ENCODE measurements at regions not wholly inside any gene's neighbourhood (a gene's known extent, or its start where the extent isn't known, plus 50 kb on each side); places are given as distances from the start of the nearest gene placed in this dataset.

DNA sequence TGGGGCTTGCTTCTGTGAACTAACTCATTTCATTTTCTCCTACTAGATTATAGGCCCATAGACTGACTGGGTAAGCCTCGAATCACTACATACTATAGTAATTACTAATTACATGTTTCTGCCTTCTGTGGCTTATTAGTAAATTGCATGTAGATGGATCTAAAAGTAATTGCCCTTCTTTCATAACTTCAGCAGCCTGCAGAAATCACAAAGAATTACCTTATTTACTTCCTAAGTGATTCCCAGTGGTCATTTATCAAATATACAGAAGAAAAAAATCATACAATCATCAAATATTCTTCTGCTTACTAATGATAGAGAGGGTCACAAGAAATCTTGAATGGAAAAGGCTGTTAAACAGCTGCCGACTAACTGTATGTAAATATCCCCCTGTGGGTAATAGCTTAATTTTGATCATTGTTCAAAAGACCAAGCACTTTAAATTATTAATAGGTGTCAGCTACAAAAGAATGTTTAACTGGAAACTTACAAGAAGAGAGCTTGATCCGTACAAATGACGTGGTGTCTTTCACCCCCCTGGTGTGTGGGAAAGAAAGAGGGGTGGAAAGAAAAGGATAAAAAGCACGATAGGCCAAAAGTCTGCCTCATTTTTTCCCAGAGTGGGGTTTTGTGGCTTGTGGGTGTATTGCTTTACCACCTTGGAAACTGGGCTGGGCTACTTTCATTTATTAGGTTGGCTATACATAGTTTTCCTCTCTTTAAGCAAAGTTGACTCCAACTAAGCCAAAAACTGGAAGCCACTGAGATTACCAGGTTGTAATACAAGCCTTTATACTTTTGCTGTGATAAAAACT, 361.8 kb upstream of the ZMIZ1 start:
- no peaks in the 10 kb centered on the region for H3K36me3 ChIP-seq (ENCODE audit: insufficient read depth, low read length)
- H2AFZ ChIP-seq (ENCODE audit: low read length) = no peak overlapping the region
- H3K27ac ChIP-seq (ENCODE audit: low read depth, low read length, poor library complexity, severe bottlenecking) = no peak overlapping the region
- no peaks in the 10 kb centered on the region for H3K9me3 ChIP-seq (ENCODE audit: low read length)
- intact Hi-C loops (cut with micrococcal nuclease; ENCODE audit: unreplicated experiment) = no loop called here
- BruUV-seq (replicated peaks) = no TSS peak
- ChIA-PET CTCF (ENCODE audit: unreplicated experiment) (no interaction called here), POLR2A (no interaction called here)
- H4K20me1 ChIP-seq (ENCODE audit: insufficient read depth, low read length) = no peaks in the 10 kb centered on the region
- H3K9me2 ChIP-seq (ENCODE audit: insufficient read depth, low read length) = no peaks in the 10 kb centered on the region
- no peak overlapping the region for H3K4me2 ChIP-seq (ENCODE audit: low read length)
- H3K4me3 ChIP-seq (ENCODE audit: low read depth, low read length, poor library complexity, severe bottlenecking) = no peak overlapping the region
- TF ChIP-seq, protein P1, sequence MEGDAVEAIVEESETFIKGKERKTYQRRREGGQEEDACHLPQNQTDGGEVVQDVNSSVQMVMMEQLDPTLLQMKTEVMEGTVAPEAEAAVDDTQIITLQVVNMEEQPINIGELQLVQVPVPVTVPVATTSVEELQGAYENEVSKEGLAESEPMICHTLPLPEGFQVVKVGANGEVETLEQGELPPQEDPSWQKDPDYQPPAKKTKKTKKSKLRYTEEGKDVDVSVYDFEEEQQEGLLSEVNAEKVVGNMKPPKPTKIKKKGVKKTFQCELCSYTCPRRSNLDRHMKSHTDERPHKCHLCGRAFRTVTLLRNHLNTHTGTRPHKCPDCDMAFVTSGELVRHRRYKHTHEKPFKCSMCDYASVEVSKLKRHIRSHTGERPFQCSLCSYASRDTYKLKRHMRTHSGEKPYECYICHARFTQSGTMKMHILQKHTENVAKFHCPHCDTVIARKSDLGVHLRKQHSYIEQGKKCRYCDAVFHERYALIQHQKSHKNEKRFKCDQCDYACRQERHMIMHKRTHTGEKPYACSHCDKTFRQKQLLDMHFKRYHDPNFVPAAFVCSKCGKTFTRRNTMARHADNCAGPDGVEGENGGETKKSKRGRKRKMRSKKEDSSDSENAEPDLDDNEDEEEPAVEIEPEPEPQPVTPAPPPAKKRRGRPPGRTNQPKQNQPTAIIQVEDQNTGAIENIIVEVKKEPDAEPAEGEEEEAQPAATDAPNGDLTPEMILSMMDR (conservative IDR thresholded peaks at IDR 0.05; ENCODE audit: low read length) = no peak
- no peak for TF ChIP-seq EZH2phosphoT487 (IDR thresholded peaks at IDR 0.05; ENCODE audit: borderline replicate concordance, low read depth, low read length)
- no peak for DNase-seq (ENCODE audit: low spot score)
- H3K4me1 ChIP-seq (ENCODE audit: insufficient read depth, low read length, poor library complexity, severe bottlenecking) = no peaks in the 10 kb centered on the region
- no peaks in the 10 kb centered on the region for H3K79me2 ChIP-seq (ENCODE audit: insufficient read depth, low read depth, low read length)

DNA sequence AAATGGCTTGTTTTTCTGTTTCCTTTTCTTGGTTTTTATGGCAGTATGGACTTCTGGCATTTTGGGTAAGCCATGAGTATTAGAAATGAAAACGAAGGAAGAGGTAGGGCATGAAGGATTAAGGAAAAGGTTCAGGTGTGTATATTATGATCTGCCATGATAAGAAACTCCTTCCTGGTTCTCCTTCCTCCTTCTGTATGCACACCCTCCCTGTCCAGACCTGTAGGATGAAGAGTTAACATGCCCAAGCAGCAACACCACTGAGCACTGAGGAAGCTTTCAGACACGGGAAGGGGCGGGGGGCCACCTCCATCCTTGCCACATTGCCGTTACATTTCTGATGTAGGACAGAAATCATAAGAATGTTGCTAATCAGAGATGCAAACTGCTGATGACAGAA, 361.0 kb upstream of the ZMIZ1 start:
- no peak overlapping the region for H3K27ac ChIP-seq (ENCODE audit: low read depth, low read length, poor library complexity, severe bottlenecking)

DNA sequence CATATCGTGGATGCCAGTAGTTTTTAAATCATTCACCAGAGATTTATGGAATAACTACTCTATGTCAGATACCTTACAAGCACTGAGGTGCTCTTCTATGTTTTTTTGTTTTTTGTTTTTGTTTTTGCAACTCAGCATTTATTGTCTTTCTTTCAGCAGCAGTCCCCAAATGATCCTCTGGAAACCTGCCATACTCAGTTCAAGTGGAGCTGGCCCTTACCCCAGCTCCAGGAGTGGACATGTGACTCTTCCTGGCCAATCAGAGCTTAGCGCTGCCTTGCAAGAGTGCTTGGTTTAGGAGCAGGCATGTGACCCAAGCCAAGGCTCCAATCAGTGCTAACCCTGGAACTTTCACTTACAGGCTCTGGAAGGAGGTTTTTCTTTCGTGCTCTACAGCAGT, 356.6 kb upstream of the ZMIZ1 start:
- CTCF ChIA-PET (ENCODE audit: unreplicated experiment) = no interaction called here
- no peaks in the 10 kb centered on the region for H3K36me3 ChIP-seq (ENCODE audit: insufficient read depth, low read length)
- H4K20me1 ChIP-seq (ENCODE audit: insufficient read depth, low read length) = no peaks in the 10 kb centered on the region
- H3K79me2 ChIP-seq (ENCODE audit: insufficient read depth, low read depth, low read length) = no peaks in the 10 kb centered on the region
- no peaks in the 10 kb centered on the region for H3K4me1 ChIP-seq (ENCODE audit: insufficient read depth, low read length, poor library complexity, severe bottlenecking)
- intact Hi-C loops (cut with micrococcal nuclease; ENCODE audit: unreplicated experiment) = no loop called here
- H2AFZ ChIP-seq (ENCODE audit: low read length) = no peak overlapping the region
- H3K9me3 ChIP-seq (ENCODE audit: low read length) = no peaks in the 10 kb centered on the region
- H3K4me3 ChIP-seq (ENCODE audit: low read depth, low read length, poor library complexity, severe bottlenecking) = no peak overlapping the region
- no TSS peak for BruUV-seq (replicated peaks)
- POLR2A ChIA-PET = no interaction called here
- H3K9me2 ChIP-seq (ENCODE audit: insufficient read depth, low read length) = no peaks in the 10 kb centered on the region
- TF ChIP-seq, protein P1 (conservative IDR thresholded peaks at IDR 0.05; ENCODE audit: low read length) = no peak
- no peak for TF ChIP-seq EZH2phosphoT487 (IDR thresholded peaks at IDR 0.05; ENCODE audit: borderline replicate concordance, low read depth, low read length)
- no peak overlapping the region for H3K4me2 ChIP-seq (ENCODE audit: low read length)
- no peak for DNase-seq (ENCODE audit: low spot score)
- no peak overlapping the region for H3K27ac ChIP-seq (ENCODE audit: low read depth, low read length, poor library complexity, severe bottlenecking)

More for the DNA sequence above, 361.0 kb upstream of the ZMIZ1 start:
- ChIA-PET CTCF (ENCODE audit: unreplicated experiment) (no interaction called here), POLR2A (no interaction called here)
- DNase-seq (ENCODE audit: low spot score) = no peak
- H3K4me1 ChIP-seq (ENCODE audit: insufficient read depth, low read length, poor library complexity, severe bottlenecking) = no peaks in the 10 kb centered on the region
- no TSS peak for BruUV-seq (replicated peaks)
- no peak overlapping the region for H2AFZ ChIP-seq (ENCODE audit: low read length)
- H3K4me3 ChIP-seq (ENCODE audit: low read depth, low read length, poor library complexity, severe bottlenecking) = no peak overlapping the region
- intact Hi-C loops (cut with micrococcal nuclease; ENCODE audit: unreplicated experiment) = no loop called here
- H4K20me1 ChIP-seq (ENCODE audit: insufficient read depth, low read length) = no peaks in the 10 kb centered on the region
- no peaks in the 10 kb centered on the region for H3K9me2 ChIP-seq (ENCODE audit: insufficient read depth, low read length)
- H3K9me3 ChIP-seq (ENCODE audit: low read length) = no peaks in the 10 kb centered on the region
- TF ChIP-seq, protein P1 (conservative IDR thresholded peaks at IDR 0.05; ENCODE audit: low read length) = no peak
- TF ChIP-seq EZH2phosphoT487 (IDR thresholded peaks at IDR 0.05; ENCODE audit: borderline replicate concordance, low read depth, low read length) = no peak
- no peak overlapping the region for H3K4me2 ChIP-seq (ENCODE audit: low read length)
- no peaks in the 10 kb centered on the region for H3K79me2 ChIP-seq (ENCODE audit: insufficient read depth, low read depth, low read length)
- H3K36me3 ChIP-seq (ENCODE audit: insufficient read depth, low read length) = no peaks in the 10 kb centered on the region

All from OCI-LY7 (cell line).